NOMO-1 treated with DMSO at 0.1 percent for 48 hours (cell line): ENCODE measurements at regions not wholly inside any gene's neighbourhood (a gene's known extent, or its start where the extent isn't known, plus 50 kb on each side); places are given as distances from the start of the nearest gene placed in this dataset.
A peak's percentile ranks its signal among the peaks of the same experiment; 100 is the strongest.

ENCODE experiments used
- DNase-seq: peaks from one replicate; lab custom pipeline; 2025; ENCODE audit not compliant: unreplicated experiment; lab: John Stamatoyannopoulos, UW

GRCh38 chr2:137729305-137729704, 235.0 kb upstream of the HNMT start:
- no peak for DNase-seq

DNA sequence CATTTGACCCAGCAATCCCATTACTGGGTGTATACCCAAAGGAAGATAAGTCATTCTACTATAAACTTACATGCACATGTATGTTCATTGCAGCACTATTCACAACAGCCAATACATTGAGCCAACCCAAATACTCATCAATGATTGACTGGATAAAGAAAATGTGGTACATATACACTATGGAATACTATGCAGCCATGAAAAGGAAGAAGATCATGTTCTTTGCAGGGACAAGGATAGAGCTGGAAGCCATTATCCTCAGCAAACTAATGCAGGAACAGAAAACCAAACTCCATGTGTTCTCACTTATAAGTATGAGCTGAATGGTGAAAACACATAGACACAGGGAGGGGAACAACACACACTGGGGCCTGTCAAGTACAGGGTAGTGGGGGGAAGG, 226.7 kb upstream of the HNMT start:
- no peak for DNase-seq

DNA sequence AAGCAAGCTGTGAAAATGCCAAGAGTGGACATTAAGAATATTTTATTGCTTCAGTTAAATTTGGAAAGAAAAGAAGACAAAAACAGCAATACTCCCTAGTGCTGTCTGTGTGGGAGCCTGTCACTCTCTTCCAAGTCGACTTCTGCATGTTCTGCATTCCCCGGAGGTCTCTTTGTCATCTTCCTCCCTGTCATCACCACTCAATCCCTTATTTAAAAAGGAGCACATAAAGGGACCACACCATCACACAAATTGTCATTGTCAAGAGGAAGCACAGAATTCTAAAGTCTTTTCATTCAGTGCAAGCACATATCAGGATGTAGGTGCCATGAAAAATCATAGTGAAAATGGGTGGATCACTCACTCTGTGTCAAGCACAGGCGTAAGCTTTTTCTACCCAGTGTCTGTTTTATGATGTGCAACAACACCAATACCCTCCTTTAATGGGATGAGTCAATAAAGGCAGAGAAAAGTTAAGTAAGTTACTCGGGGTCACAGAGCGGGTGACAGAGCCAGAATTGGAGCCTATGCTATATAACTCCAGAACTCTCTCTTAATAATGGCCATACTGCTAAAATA, 222.4 kb upstream of the HNMT start:
- no peak for DNase-seq

- peak; percentile 33 for DNase-seq
Observed at GRCh38 chr2:137747509-137747908, 216.8 kb upstream of the HNMT start.

GRCh38 chr2:137748533-137748932, 215.7 kb upstream of the HNMT start:
- DNase-seq: no peak

DNA sequence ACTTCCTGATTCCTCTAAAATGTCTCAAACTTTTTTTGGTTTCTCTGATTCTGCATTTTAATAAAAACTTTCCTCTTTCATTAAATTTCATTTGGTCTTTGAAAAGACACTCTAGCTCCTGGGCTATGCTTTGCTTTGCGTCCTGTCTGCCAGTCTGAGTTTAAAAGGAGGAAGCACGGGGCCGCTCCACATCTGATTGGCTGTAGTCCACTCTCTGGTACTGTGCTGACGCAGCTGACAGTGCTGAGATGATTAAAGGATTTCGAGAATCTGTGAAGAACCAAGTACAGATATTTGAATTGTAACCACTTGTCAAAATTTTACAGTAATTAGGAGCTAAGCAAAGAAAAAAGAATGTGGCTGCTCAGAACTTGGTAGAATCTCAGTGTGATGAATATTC, 199.6 kb upstream of the HNMT start:
- DNase-seq: peak; percentile 65

GRCh38 chr2:137769406-137769805, 194.9 kb upstream of the HNMT start:
- DNase-seq: peak; percentile 92

GRCh38 chr2:137770166-137770565, 194.1 kb upstream of the HNMT start:
- DNase-seq: no peak

GRCh38 chr2:137771064-137771463, 193.2 kb upstream of the HNMT start:
- DNase-seq: peak; percentile 78

GRCh38 chr2:137772451-137772850, 191.8 kb upstream of the HNMT start:
- no peak for DNase-seq

GRCh38 chr2:137775529-137775928, 188.7 kb upstream of the HNMT start:
- no peak for DNase-seq

DNA sequence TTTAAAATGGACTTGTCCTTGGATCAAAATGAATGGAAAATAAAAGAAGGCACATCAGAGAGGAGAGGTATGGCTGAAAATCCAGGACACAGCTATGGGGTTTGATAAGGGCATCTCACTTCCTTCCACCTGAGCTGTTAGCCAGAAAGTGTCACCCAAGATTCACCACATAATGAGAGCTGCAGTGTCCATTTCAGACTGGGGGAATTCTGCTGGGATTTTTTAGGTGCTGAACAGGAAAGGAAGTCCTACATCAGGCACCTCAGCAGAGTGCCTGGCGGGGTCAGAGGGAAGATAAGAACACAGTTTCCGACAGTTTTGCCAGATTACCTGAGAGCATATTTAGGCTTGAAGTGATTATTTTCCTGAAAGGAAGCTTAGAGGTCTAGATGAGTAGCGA, 187.6 kb upstream of the HNMT start:
- DNase-seq: no peak

GRCh38 chr2:137797641-137798040, 166.6 kb upstream of the HNMT start:
- peak; percentile 31 for DNase-seq

GRCh38 chr2:137799600-137799999, 164.7 kb upstream of the HNMT start:
- no peak for DNase-seq

DNA sequence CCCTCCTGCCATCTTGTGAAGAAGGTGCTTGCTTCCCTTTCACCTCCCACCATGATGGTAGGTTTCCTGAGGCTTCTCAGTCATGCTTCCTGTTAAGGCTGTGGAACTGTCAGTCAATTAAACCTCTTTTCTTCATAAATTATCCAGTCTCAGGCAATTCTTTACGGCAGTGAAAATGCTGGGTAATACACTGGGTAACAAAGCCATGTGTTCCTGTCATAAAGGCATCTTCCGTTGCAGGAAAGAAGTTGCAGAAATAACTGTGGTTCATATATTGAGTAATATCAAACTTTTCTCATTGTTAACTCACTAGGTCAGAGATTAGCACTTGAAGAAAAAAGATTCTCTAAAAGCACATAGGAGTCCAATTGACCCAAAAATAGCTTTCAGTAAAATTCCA, 163.9 kb upstream of the HNMT start:
- peak; percentile 55 for DNase-seq

DNA sequence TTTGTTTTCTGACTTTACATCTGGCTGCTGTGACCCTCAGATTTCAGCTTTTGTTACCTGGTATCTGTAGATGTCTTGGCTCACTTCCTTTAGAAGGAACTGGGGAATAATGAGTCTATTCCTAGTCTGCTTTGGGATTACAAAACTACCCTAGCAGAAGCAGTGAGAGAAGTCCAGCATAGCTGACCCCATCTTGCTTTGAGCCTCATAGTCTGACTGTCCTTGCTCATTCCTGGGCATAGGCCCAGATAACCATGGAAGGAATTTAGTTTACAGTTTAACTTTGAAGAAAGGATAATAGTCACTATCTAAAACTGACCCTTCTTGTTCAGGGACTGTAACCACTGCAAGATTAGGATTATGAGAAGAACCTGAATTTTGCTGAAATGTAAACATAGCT, 163.0 kb upstream of the HNMT start:
- DNase-seq: no peak

DNA sequence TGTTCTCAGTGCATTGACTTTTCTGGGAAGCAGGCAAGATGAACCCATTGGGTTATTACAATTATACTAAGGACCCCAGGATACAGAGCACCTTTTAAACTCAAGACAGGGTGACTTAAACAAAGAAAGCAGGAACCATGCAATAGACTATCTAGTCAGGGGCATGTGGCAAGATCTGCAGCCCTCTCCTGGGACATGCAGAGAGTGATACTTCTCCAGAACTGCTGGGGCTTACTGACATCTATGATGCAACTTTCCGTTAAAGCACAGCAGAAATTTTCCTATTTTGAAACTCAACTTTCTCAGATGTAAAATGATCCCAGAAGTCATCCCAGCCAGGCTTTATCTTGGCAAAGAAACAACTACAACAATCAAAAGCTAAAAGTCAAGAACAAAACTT, 162.2 kb upstream of the HNMT start:
- peak; percentile 29 for DNase-seq

DNA sequence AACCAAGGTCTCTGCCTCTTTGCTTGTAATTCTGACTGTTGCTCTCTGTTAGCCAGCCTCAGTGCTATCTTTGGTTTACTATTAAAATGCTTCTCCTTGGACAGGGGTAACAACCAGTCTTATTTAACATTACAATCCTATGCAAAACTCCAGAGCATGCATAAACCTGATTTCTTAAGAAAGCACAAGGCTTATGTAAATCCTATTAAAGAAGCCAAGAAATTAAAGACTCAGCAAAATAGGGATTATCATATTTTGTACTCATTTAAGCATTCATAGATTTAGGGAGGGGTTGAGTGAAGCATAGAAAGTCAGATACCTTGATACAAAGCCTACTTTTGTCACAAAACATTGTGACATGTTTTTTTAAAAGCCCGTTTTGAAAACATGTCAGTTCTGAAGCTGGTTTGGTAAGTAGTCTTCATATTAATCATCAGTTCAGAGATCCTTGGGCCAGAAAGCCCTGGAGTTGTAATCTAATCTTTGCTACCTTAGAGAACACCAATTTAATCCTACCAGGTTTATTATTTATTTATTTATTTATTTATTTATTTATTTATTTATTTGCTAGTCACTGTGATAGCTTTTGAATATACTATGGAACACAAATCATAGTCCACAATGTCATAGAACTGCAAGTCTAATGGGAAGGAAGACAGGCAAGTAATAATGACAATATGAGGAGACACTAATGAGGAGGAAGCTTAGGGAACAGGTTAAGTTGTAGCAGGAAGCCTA, 158.0 kb upstream of the HNMT start:
- DNase-seq: no peak

- DNase-seq: no peak
Observed at GRCh38 chr2:137809252-137809651, 155.0 kb upstream of the HNMT start.

GRCh38 chr2:137809837-137810236, 154.4 kb upstream of the HNMT start:
- no peak for DNase-seq

DNA sequence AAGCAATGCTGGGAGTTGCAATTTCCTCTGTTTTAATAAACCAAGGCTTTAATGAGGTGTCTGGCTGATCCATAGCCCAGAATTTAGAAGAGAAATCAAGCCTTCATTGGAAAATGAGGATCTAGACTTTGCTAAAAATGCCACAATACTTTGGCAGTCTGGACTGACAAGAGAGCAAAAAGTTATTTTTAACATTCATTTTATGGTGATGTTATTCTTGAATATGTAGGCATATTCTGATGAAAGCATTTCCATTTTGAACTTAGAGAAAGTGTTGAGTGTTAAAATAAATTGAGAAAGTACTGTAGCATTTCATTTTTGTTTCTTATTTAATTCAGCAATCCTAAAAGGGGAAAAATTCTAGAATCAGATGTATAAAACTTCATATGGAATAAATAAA, 151.8 kb upstream of the HNMT start:
- no peak for DNase-seq

DNA sequence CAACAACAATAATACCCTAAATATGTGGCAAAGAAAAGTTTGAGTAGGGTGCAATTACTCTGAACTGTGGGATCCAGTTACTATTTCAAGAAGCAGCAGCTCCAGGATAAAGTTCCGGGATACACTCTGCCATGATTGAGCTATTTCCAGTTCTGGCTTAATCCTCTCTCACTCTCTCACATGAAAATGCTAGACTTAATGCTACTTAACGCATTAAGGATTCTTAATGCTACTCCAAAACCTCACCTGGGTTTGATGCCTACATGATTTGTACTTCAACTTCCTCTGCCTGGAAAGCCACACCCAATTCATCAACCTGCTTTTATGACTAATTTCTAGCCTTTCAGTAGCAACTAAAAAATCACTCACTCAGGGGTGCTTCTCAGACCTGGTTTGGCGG, 151.1 kb upstream of the HNMT start:
- DNase-seq: no peak

DNA sequence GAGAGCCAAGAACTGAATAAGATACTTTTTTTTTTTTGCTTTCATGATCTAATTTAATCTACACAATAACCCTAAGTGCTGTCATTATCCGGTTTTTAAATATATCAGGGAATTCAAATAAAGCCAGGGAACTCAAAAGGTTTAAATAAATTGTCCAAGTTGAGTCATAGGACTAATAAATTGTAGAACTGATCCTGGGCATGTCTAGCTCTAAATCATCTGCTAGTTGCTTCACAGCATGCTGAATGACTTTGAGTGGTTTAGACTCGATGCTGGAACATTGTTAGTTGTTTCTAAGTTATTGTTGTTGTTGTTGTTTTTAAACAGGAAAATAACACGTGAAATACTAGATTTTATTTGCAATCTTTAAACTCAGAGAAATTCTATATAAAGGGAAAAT, 147.2 kb upstream of the HNMT start:
- no peak for DNase-seq
